ENCODE measurements at regions not wholly inside any gene's neighbourhood (a gene's known extent, or its start where the extent isn't known, plus 50 kb on each side); places are given as distances from the start of the nearest gene placed in this dataset.

GRCh38 chr10:44009891-44010632 lies 361.4 kb upstream of the ZNF32 start:
- TF ChIP-seq CTCF (IDR thresholded peaks at IDR 0.05) (no peak), POLR2AphosphoS5 (IDR thresholded peaks at IDR 0.05) (no peak), EP300 (IDR thresholded peaks at IDR 0.05; ENCODE audit: low read depth) (no peak)

Data from transverse colon (tissue), 4 donors.